Lower lobe of right lung (tissue), 2 donors: ENCODE measurements at regions not wholly inside any gene's neighbourhood (a gene's known extent, or its start where the extent isn't known, plus 50 kb on each side); places are given as distances from the start of the nearest gene placed in this dataset.

Experiments
- ATAC-seq, 2 donors: fragments of 200-7000 bp; cut with Tn5 transposase; one replicate each; pipeline ENCODE4 v1.9.1; 2020 to 2022; ENCODE audit warnings: mild to moderate bottlenecking in 2 of 2, moderate library complexity in 2 of 2
- DNase-seq: peaks from one replicate; pipeline ENCODE4 v3.0.0-alpha.2; 2020
- H3K27ac ChIP-seq: fragments of 200-600 bp; one replicate; pipeline ENCODE4 v1.8.0; 2022
- H3K27me3 ChIP-seq: fragments of 200-600 bp; one replicate; pipeline ENCODE4 v1.8.0; 2022; ENCODE audit warnings: low read depth
- H3K36me3 ChIP-seq: fragments of 200-600 bp; one replicate; pipeline ENCODE4 v1.8.0; 2022; ENCODE audit warnings: mild to moderate bottlenecking
- H3K4me1 ChIP-seq: fragments of 200-600 bp; one replicate; pipeline ENCODE4 v1.8.0; 2022
- H3K4me3 ChIP-seq: fragments of 200-600 bp; one replicate; pipeline ENCODE4 v1.8.0; 2022; ENCODE audit warnings: mild to moderate bottlenecking
- H3K9me3 ChIP-seq: fragments of 200-600 bp; one replicate; pipeline ENCODE4 v1.8.0; 2022
- CTCF ChIP-seq: fragments of 200-600 bp; IDR thresholded peaks from one replicate; pipeline ENCODE4 v1.8.0; 2022; ENCODE audit warnings: antibody characterized with exemption, mild to moderate bottlenecking
- intact Hi-C: fragments of 100-400 bp; cut with DNase I; formaldehyde crosslinking; loops from one replicate; pipeline ENCODE4 v1.11.0; 2022
- donor health status: DM: no; HTN: yes; CAD: no; lungs with severe emphysema.

- Histone ChIP-seq H3K9me3 (no peaks in the 10 kb centered on the region), H3K4me3 (no peak overlapping the region), H3K27me3 (no peaks in the 10 kb centered on the region), H3K27ac (no peak overlapping the region), H3K4me1 (no peaks in the 10 kb centered on the region), H3K36me3 (no peaks in the 10 kb centered on the region)
- ATAC-seq (no peak), DNase-seq (no peak)
- intact Hi-C loops = no loop called here
- TF ChIP-seq CTCF = no peak
Measured at GRCh38 chr3:65195211-65196006, 507.6 kb upstream of the ADAMTS9 start.

- DNase-seq (no peak), ATAC-seq (no peak)
- H3K27ac ChIP-seq = no peak overlapping the region
- no peak overlapping the region for H3K4me3 ChIP-seq
- H3K4me1 ChIP-seq = no peaks in the 10 kb centered on the region
- TF ChIP-seq CTCF = no peak
- H3K36me3 ChIP-seq = no peaks in the 10 kb centered on the region
- H3K9me3 ChIP-seq = no peaks in the 10 kb centered on the region
- intact Hi-C loops = no loop called here
- no peaks in the 10 kb centered on the region for H3K27me3 ChIP-seq
Measured at GRCh38 chr3:65194744-65195143, 506.9 kb upstream of the ADAMTS9 start.

- no peaks in the 10 kb centered on the region for H3K27me3 ChIP-seq
- TF ChIP-seq CTCF = no peak
- no peak overlapping the region for H3K27ac ChIP-seq
Measured at GRCh38 chr3:65194047-65194714, 506.4 kb upstream of the ADAMTS9 start.

GRCh38 chr3:65193531-65193930, 505.7 kb upstream of the ADAMTS9 start:
- Histone ChIP-seq H3K27ac (no peak overlapping the region), H3K36me3 (no peaks in the 10 kb centered on the region), H3K9me3 (no peaks in the 10 kb centered on the region), H3K27me3 (no peaks in the 10 kb centered on the region), H3K4me3 (no peak overlapping the region), H3K4me1 (no peaks in the 10 kb centered on the region)
- ATAC-seq (no peak), DNase-seq (no peak)
- no peak for TF ChIP-seq CTCF
- intact Hi-C loops = no loop called here

More at GRCh38 chr3:65194047-65194714, 506.4 kb upstream of the ADAMTS9 start:
- ATAC-seq (no peak), DNase-seq (no peak)
- no peaks in the 10 kb centered on the region for H3K36me3 ChIP-seq
- H3K4me3 ChIP-seq = no peak overlapping the region
- no peaks in the 10 kb centered on the region for H3K9me3 ChIP-seq
- H3K4me1 ChIP-seq = no peaks in the 10 kb centered on the region
- intact Hi-C loops = no loop called here

- Histone ChIP-seq H3K36me3 (no peaks in the 10 kb centered on the region), H3K4me1 (no peaks in the 10 kb centered on the region), H3K27me3 (no peaks in the 10 kb centered on the region), H3K4me3 (no peak overlapping the region), H3K27ac (no peak overlapping the region), H3K9me3 (no peaks in the 10 kb centered on the region)
- ATAC-seq (no peak), DNase-seq (no peak)
- intact Hi-C loops = no loop called here
- TF ChIP-seq CTCF = no peak
Measured at GRCh38 chr3:65190111-65190510, 502.3 kb upstream of the ADAMTS9 start.
